Mesothelial cell of epicardium (in vitro differentiated cells): ENCODE measurements at regions not wholly inside any gene's neighbourhood (a gene's known extent, or its start where the extent isn't known, plus 50 kb on each side); places are given as distances from the start of the nearest gene placed in this dataset.

Experiments
- DNase-seq, 2 experiments: peaks; one replicate each; pipeline ENCODE4 v3.0.0; 2021; ENCODE audit warnings: low spot score in 2 of 2; ENCODE audit not compliant: unreplicated experiment in 2 of 2
- H3K27ac Mint-ChIP-seq: 2 replicates; pipeline ENCODE4 v1.8.0; 2021; ENCODE audit warnings: mixed read lengths
- H3K27me3 Mint-ChIP-seq: 2 replicates; pipeline ENCODE4 v1.8.0; 2021; ENCODE audit warnings: low read depth, mixed read lengths
- H3K36me3 Mint-ChIP-seq: 2 replicates; pipeline ENCODE4 v1.8.0; 2021; ENCODE audit warnings: mixed read lengths
- H3K4me1 Mint-ChIP-seq: 2 replicates; pipeline ENCODE4 v1.8.0; 2021; ENCODE audit warnings: mixed read lengths
- H3K4me3 Mint-ChIP-seq: 2 replicates; pipeline ENCODE4 v1.8.0; 2021; ENCODE audit warnings: mild to moderate bottlenecking, moderate library complexity, mixed read lengths
- H3K9me3 Mint-ChIP-seq: 2 replicates; pipeline ENCODE4 v1.8.0; 2021; ENCODE audit warnings: mixed read lengths
- TF ChIP-seq, protein P1 (sequence below): fragments of 200-600 bp; sonication (generic); IDR thresholded peaks from one replicate; pipeline ENCODE4 v1.5.0; 2021; ENCODE audit warnings: antibody characterized with exemption; ENCODE audit not compliant: unreplicated experiment

- no peaks in the 10 kb centered on the region for H3K36me3 Mint-ChIP-seq
- peaks cover 3% of the 10 kb centered on the region for H3K27me3 Mint-ChIP-seq
- H3K4me1 Mint-ChIP-seq, result no peaks in the 10 kb centered on the region
- H3K27ac Mint-ChIP-seq, result no peak overlapping the region
- no peak for DNase-seq
- peaks cover 14% of the 10 kb centered on the region for H3K9me3 Mint-ChIP-seq
- no peak overlapping the region for H3K4me3 Mint-ChIP-seq
- TF ChIP-seq, protein P1, sequence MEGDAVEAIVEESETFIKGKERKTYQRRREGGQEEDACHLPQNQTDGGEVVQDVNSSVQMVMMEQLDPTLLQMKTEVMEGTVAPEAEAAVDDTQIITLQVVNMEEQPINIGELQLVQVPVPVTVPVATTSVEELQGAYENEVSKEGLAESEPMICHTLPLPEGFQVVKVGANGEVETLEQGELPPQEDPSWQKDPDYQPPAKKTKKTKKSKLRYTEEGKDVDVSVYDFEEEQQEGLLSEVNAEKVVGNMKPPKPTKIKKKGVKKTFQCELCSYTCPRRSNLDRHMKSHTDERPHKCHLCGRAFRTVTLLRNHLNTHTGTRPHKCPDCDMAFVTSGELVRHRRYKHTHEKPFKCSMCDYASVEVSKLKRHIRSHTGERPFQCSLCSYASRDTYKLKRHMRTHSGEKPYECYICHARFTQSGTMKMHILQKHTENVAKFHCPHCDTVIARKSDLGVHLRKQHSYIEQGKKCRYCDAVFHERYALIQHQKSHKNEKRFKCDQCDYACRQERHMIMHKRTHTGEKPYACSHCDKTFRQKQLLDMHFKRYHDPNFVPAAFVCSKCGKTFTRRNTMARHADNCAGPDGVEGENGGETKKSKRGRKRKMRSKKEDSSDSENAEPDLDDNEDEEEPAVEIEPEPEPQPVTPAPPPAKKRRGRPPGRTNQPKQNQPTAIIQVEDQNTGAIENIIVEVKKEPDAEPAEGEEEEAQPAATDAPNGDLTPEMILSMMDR, result no peak
These were observed 216.9 kb upstream of the SALL3 start for GRCh38 chr18:78762753-78763152.

DNA sequence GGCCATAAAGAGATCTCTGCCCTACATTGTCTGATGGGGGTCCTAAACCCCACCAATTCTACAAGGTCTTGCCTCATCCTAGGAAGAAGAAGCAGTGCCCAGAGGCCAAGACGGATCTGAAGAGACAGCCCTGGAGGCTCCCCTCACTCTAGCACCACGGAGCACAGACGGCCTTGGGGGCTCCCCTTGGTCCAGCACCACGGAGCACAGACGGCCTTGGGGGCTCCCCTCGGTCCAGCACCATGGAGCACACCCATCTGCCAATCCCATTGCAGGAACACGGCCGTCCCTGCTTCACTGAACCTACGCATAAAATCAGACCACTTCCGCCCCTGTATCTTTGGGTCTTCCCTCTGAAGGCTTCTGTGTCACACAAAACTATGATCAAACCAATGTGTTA is 215.1 kb upstream of the SALL3 start:
- H3K27ac Mint-ChIP-seq, result no peak overlapping the region
- no peaks in the 10 kb centered on the region for H3K36me3 Mint-ChIP-seq
- TF ChIP-seq, protein P1, result no peak
- peaks cover 14% of the 10 kb centered on the region for H3K9me3 Mint-ChIP-seq
- DNase-seq, result no peak
- H3K27me3 Mint-ChIP-seq, result peaks cover 7% of the 10 kb centered on the region
- H3K4me1 Mint-ChIP-seq, result peaks cover 3% of the 10 kb centered on the region
- no peak overlapping the region for H3K4me3 Mint-ChIP-seq

DNA sequence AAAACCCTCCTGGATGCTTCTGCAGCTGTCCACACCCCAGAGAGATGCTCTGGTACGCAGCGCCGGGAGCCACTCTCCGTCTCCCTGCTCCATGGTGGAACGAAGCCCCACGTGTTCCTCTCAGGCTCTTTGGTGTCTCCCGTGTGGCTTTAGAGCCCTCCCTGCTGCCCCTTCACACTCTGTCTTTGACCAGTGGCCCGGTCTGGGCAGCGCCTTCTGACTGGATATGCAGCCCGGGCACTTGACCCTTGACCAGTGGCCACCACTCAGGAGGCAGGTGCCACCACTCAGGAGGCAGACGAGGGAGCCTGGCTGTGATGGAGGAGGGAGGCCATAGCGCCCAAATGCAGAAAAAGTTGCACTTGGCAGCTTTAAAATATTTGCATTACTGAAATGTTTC is 214.5 kb upstream of the SALL3 start:
- Mint-ChIP-seq H3K4me3 (no peak overlapping the region), H3K36me3 (no peaks in the 10 kb centered on the region), H3K9me3 (peaks cover 14% of the 10 kb centered on the region), H3K4me1 (peaks cover 3% of the 10 kb centered on the region), H3K27me3 (peaks cover 7% of the 10 kb centered on the region), H3K27ac (no peak overlapping the region)
- no peak for DNase-seq
- TF ChIP-seq, protein P1, result no peak

DNA sequence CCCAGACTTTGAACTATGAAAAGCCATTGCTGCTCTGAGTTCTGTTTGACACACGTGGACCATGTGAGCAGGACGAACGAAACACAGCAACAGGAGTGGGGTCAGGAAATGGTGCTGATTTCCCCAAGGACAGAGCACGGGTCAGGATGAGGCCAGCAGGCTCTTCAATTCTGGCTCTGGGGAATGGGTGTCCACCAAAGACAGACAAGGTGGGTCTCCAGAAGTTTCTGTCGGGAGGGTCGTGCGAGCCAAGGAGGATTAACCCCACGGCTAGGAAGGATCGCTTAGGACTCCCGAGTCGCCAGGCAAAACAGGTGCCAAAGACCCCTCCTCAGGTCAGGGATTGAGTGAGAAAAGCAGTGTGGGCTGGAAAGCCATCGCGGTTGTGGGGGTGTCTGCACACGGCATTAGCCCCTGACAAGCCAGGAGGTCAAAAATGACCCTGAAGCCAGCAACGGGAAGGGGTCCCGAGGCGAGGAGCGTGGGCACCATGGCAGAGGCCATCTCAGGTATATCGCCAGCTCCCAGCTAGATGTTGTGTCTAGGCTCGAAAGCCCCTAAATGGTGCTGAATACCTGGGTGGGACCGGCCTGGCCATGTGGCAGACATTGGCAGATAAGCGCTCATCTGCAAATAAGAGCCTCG is 213.9 kb upstream of the SALL3 start:
- DNase-seq, result no peak

DNA sequence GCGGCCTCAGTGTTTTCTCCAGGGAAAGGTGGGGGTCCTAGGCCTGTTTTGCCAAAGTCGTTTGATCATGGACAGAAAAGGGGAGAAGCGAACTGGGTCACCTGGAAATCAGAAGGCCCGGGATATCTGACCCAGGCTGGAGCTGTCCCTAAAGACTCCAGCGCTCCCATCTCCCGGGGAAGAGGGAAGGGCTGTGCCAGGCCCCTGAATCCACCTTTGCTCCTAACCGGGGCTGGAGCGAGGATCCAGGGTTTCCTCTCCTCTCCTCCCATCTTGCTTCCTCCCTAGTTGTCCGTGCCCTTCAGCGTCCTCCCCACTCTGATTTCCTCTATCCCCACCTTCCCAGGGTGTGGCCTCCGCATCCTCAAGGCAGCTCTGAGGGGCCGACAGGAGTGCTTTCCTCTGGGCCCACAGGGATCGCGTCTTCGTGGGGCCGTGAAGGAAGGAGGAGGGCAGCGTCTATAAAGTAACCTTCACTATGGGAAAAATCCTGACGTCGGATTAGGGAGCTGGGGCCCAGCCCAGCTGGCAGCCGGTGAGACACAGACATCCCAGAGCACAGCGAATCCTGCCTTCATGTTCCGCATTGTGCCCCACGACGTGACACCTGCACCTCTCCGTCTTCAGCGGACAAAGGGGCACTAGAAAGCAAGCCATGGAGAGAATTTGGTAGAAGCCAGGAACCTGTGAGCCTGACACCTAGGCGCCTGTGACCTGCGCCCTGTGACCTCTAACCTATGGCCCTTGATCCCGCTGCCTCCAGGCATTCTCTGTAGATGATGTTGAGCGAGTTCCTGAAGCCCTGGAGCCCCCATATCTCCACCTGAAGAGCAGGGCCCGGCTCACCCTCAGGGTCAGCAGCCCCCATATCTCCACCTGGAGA is 212.7 kb upstream of the SALL3 start:
- TF ChIP-seq, protein P1, result no peak
- H3K27me3 Mint-ChIP-seq, result peaks cover 4% of the 10 kb centered on the region
- H3K9me3 Mint-ChIP-seq, result peaks cover 7% of the 10 kb centered on the region
- peaks cover 3% of the 10 kb centered on the region for H3K4me1 Mint-ChIP-seq
- no peak overlapping the region for H3K27ac Mint-ChIP-seq
- no peaks in the 10 kb centered on the region for H3K36me3 Mint-ChIP-seq
- H3K4me3 Mint-ChIP-seq, result no peak overlapping the region
- no peak for DNase-seq

More for the DNA sequence above, 213.9 kb upstream of the SALL3 start:
- Mint-ChIP-seq H3K9me3 (peaks cover 9% of the 10 kb centered on the region), H3K27ac (no peak overlapping the region), H3K4me1 (peaks cover 3% of the 10 kb centered on the region), H3K4me3 (no peak overlapping the region), H3K27me3 (peaks cover 4% of the 10 kb centered on the region), H3K36me3 (no peaks in the 10 kb centered on the region)
- TF ChIP-seq, protein P1, result no peak
